IgD-negative memory B cell (primary cell): ENCODE measurements at regions not wholly inside any gene's neighbourhood (a gene's known extent, or its start where the extent isn't known, plus 50 kb on each side); places are given as distances from the start of the nearest gene placed in this dataset.

Experiments
- H3K27ac Mint-ChIP-seq, 3 donors: one replicate each; pipeline ENCODE4 v1.8.0; 2020 to 2022; ENCODE audit warnings: mild to moderate bottlenecking in 3 of 3, mixed read lengths in 3 of 3, moderate library complexity in 1 of 3
- H3K27me3 Mint-ChIP-seq: one replicate; pipeline ENCODE4 v1.8.0; 2021; ENCODE audit warnings: mixed read lengths
- H3K36me3 Mint-ChIP-seq: one replicate; pipeline ENCODE4 v1.8.0; 2020; ENCODE audit warnings: mild to moderate bottlenecking, mixed read lengths
- H3K4me1 Mint-ChIP-seq, 3 donors: one replicate each; pipeline ENCODE4 v1.8.0; 2020 to 2022; ENCODE audit warnings: mixed read lengths in 3 of 3, mild to moderate bottlenecking in 1 of 3
- H3K4me3 Mint-ChIP-seq, 4 donors: one replicate each; pipeline ENCODE4 v1.8.0; 2020 to 2022; ENCODE audit warnings: mild to moderate bottlenecking in 4 of 4, mixed read lengths in 4 of 4, moderate library complexity in 3 of 4
- H3K9me3 Mint-ChIP-seq, 3 donors: one replicate each; pipeline ENCODE4 v1.8.0; 2020 to 2021; ENCODE audit warnings: mixed read lengths in 3 of 3, mild to moderate bottlenecking in 1 of 3

GRCh38 chr22:34015642-34016041 lies 95.4 kb upstream of the LARGE1 start:
- Mint-ChIP-seq H3K27me3 (peaks cover 3% of the 10 kb centered on the region), H3K9me3 (peaks cover 7 to 13% (median 13%) of the 10 kb centered on the region in 3 donors), H3K27ac (no peak overlapping the region), H3K4me1 (no peaks in the 10 kb centered on the region), H3K4me3 (no peak overlapping the region), H3K36me3 (no peaks in the 10 kb centered on the region)

GRCh38 chr22:34017205-34017604 lies 96.9 kb upstream of the LARGE1 start:
- H3K27ac Mint-ChIP-seq: no peak overlapping the region
- no peaks in the 10 kb centered on the region for H3K4me1 Mint-ChIP-seq
- H3K27me3 Mint-ChIP-seq: no peaks in the 10 kb centered on the region

GRCh38 chr22:34019190-34019845 lies 99.0 kb upstream of the LARGE1 start:
- Mint-ChIP-seq H3K27ac (no peak overlapping the region), H3K27me3 (no peaks in the 10 kb centered on the region), H3K36me3 (no peaks in the 10 kb centered on the region), H3K9me3 (peaks cover 5 to 12% (median 12%) of the 10 kb centered on the region in 3 donors), H3K4me1 (no peaks in the 10 kb centered on the region), H3K4me3 (no peak overlapping the region)

More at GRCh38 chr22:34017205-34017604, 96.9 kb upstream of the LARGE1 start:
- Mint-ChIP-seq H3K36me3 (no peaks in the 10 kb centered on the region), H3K9me3 (peaks cover 7 to 15% (median 13%) of the 10 kb centered on the region in 3 donors), H3K4me3 (no peak overlapping the region)

GRCh38 chr22:34035209-34035608 lies 114.9 kb upstream of the LARGE1 start:
- no peaks in the 10 kb centered on the region for H3K4me1 Mint-ChIP-seq

GRCh38 chr22:34036931-34037330 lies 116.7 kb upstream of the LARGE1 start:
- Mint-ChIP-seq H3K27ac (no peak overlapping the region), H3K4me1 (no peaks in the 10 kb centered on the region), H3K9me3 (peaks cover 0 to 6% (median 5%) of the 10 kb centered on the region in 3 donors), H3K4me3 (no peak overlapping the region), H3K27me3 (peaks cover 4% of the 10 kb centered on the region), H3K36me3 (no peaks in the 10 kb centered on the region)

More at GRCh38 chr22:34035209-34035608, 114.9 kb upstream of the LARGE1 start:
- H3K36me3 Mint-ChIP-seq: no peaks in the 10 kb centered on the region
- peaks cover 4% of the 10 kb centered on the region for H3K27me3 Mint-ChIP-seq
- peaks cover 0 to 15% (median 6%) of the 10 kb centered on the region in 3 donors for H3K9me3 Mint-ChIP-seq
- H3K27ac Mint-ChIP-seq: no peak overlapping the region
- no peak overlapping the region for H3K4me3 Mint-ChIP-seq

- H3K4me1 Mint-ChIP-seq: no peaks in the 10 kb centered on the region
- H3K27ac Mint-ChIP-seq: no peak overlapping the region
- H3K27me3 Mint-ChIP-seq: peaks cover 4% of the 10 kb centered on the region
- H3K4me3 Mint-ChIP-seq: no peak overlapping the region
- peaks cover 0 to 6% (median 2%) of the 10 kb centered on the region in 3 donors for H3K9me3 Mint-ChIP-seq
- H3K36me3 Mint-ChIP-seq: no peaks in the 10 kb centered on the region
Measured at GRCh38 chr22:34038801-34039555, 118.7 kb upstream of the LARGE1 start.

GRCh38 chr22:34045311-34045710 lies 125.0 kb upstream of the LARGE1 start:
- Mint-ChIP-seq H3K27ac (no peak overlapping the region), H3K4me1 (no peaks in the 10 kb centered on the region), H3K27me3 (peaks cover 3% of the 10 kb centered on the region), H3K4me3 (no peak overlapping the region), H3K36me3 (no peaks in the 10 kb centered on the region), H3K9me3 (no peaks in the 10 kb centered on the region)

GRCh38 chr22:34055525-34056200 lies 135.4 kb upstream of the LARGE1 start:
- Mint-ChIP-seq H3K4me1 (peaks cover 0 to 2% (median 0%) of the 10 kb centered on the region in 3 donors), H3K9me3 (peaks cover 0 to 14% (median 5%) of the 10 kb centered on the region in 3 donors), H3K27ac (no peak overlapping the region), H3K36me3 (no peaks in the 10 kb centered on the region), H3K27me3 (peaks cover 12% of the 10 kb centered on the region), H3K4me3 (no peak overlapping the region)

- H3K27me3 Mint-ChIP-seq: no peaks in the 10 kb centered on the region
- no peak overlapping the region for H3K27ac Mint-ChIP-seq
- no peaks in the 10 kb centered on the region for H3K36me3 Mint-ChIP-seq
- peaks cover 0 to 2% (median 0%) of the 10 kb centered on the region in 3 donors for H3K4me1 Mint-ChIP-seq
- no peak overlapping the region for H3K4me3 Mint-ChIP-seq
- H3K9me3 Mint-ChIP-seq: peaks cover 2 to 14% (median 5%) of the 10 kb centered on the region in 3 donors
Measured at GRCh38 chr22:34057726-34058125, 137.4 kb upstream of the LARGE1 start.

- Mint-ChIP-seq H3K27me3 (peaks cover 6% of the 10 kb centered on the region), H3K4me3 (no peak overlapping the region), H3K9me3 (peaks cover under 1 to 2% (median 2%) of the 10 kb centered on the region in 3 donors), H3K36me3 (no peaks in the 10 kb centered on the region), H3K27ac (no peak overlapping the region), H3K4me1 (no peaks in the 10 kb centered on the region)
Measured at GRCh38 chr22:34064696-34065095, 144.4 kb upstream of the LARGE1 start.

GRCh38 chr22:34067031-34067430 lies 146.8 kb upstream of the LARGE1 start:
- Mint-ChIP-seq H3K27me3 (peaks cover 6% of the 10 kb centered on the region), H3K9me3 (peaks cover 0 to 2% (median 0%) of the 10 kb centered on the region in 3 donors), H3K27ac (no peak overlapping the region), H3K36me3 (no peaks in the 10 kb centered on the region), H3K4me3 (no peak overlapping the region), H3K4me1 (no peaks in the 10 kb centered on the region)

GRCh38 chr22:34068001-34068400 lies 147.7 kb upstream of the LARGE1 start:
- Mint-ChIP-seq H3K27me3 (peaks cover 6% of the 10 kb centered on the region), H3K9me3 (peaks cover 0 to 2% (median 0%) of the 10 kb centered on the region in 3 donors)

GRCh38 chr22:34070051-34070450 lies 149.8 kb upstream of the LARGE1 start:
- Mint-ChIP-seq H3K27ac (no peak overlapping the region), H3K4me1 (no peaks in the 10 kb centered on the region), H3K9me3 (peaks cover 0 to 2% (median 0%) of the 10 kb centered on the region in 3 donors), H3K4me3 (no peak overlapping the region), H3K36me3 (no peaks in the 10 kb centered on the region), H3K27me3 (peaks cover 3% of the 10 kb centered on the region)

More at GRCh38 chr22:34068001-34068400, 147.7 kb upstream of the LARGE1 start:
- H3K27ac Mint-ChIP-seq: no peak overlapping the region
- H3K4me3 Mint-ChIP-seq: no peak overlapping the region
- no peaks in the 10 kb centered on the region for H3K4me1 Mint-ChIP-seq
- no peaks in the 10 kb centered on the region for H3K36me3 Mint-ChIP-seq

- H3K9me3 Mint-ChIP-seq: peaks cover 0 to 2% (median 0%) of the 10 kb centered on the region in 3 donors
- no peaks in the 10 kb centered on the region for H3K36me3 Mint-ChIP-seq
- peaks cover 3% of the 10 kb centered on the region for H3K27me3 Mint-ChIP-seq
- H3K4me1 Mint-ChIP-seq: no peaks in the 10 kb centered on the region
- H3K4me3 Mint-ChIP-seq: no peak overlapping the region
- H3K27ac Mint-ChIP-seq: no peak overlapping the region
Measured at GRCh38 chr22:34070531-34070930, 150.3 kb upstream of the LARGE1 start.

- H3K4me1 Mint-ChIP-seq: no peaks in the 10 kb centered on the region
- H3K9me3 Mint-ChIP-seq: no peaks in the 10 kb centered on the region
- no peaks in the 10 kb centered on the region for H3K36me3 Mint-ChIP-seq
- no peak overlapping the region for H3K27ac Mint-ChIP-seq
- H3K27me3 Mint-ChIP-seq: peaks cover 3% of the 10 kb centered on the region
- no peak overlapping the region for H3K4me3 Mint-ChIP-seq
Measured at GRCh38 chr22:34072585-34072984, 152.3 kb upstream of the LARGE1 start.
